HEK293 (cell line): ENCODE measurements at regions not wholly inside any gene's neighbourhood (a gene's known extent, or its start where the extent isn't known, plus 50 kb on each side); places are given as distances from the start of the nearest gene placed in this dataset.
A peak's percentile ranks its signal among the peaks of the same experiment; 100 is the strongest.

Source experiments
- CTCF ChIA-PET: fragments of 350-600 bp; formaldehyde crosslinking; extraction: SDS; loops from one replicate; lab custom pipeline; 2021; ENCODE audit warnings: antibody characterized with exemption; lab: Yijun Ruan, JAX
- POLR2A ChIA-PET: fragments of 300-600 bp; formaldehyde crosslinking; extraction: SDS; loops from one replicate; lab custom pipeline; 2020; ENCODE audit warnings: antibody characterized with exemption, inconsistent platforms; lab: Yijun Ruan, JAX
- H3K27ac ChIP-seq: fragments of 200-500 bp; sonication (Bioruptor generic); 2 replicates; pipeline ENCODE4 v1.5.1; 2014; ENCODE audit warnings: low read depth, low read length, control low read depth, inconsistent platforms; ENCODE audit errors: extremely low read depth
- H3K36me3 ChIP-seq, 2 experiments: fragments of 200-500 bp in 1 of 2; sonication (Bioruptor generic) in 1 of 2; 1 replicate in 1 of 2; 2 replicates in 1 of 2; pipeline ENCODE4 v1.5.1; 2014 to 2017; ENCODE audit warnings: inconsistent platforms in 2 of 2, low read length in 2 of 2; ENCODE audit not compliant: control insufficient read depth in 2 of 2, insufficient read depth in 1 of 2
- H3K4me1 ChIP-seq: fragments of 200-500 bp; sonication (Bioruptor generic); 2 replicates; pipeline ENCODE4 v1.5.1; 2014; ENCODE audit warnings: mild to moderate bottlenecking, low read length, inconsistent platforms; ENCODE audit not compliant: control insufficient read depth, insufficient read depth
- H3K4me3 ChIP-seq: 2 replicates; pipeline ENCODE4 v1.5.1; 2011; ENCODE audit warnings: low read depth, mild to moderate bottlenecking, control low read depth, low read length, moderate library complexity
- H3K9me3 ChIP-seq: fragments of 200-500 bp; sonication (Bioruptor generic); 2 replicates; pipeline ENCODE4 v1.5.1; 2014; ENCODE audit warnings: low read depth, low read length, inconsistent platforms; ENCODE audit not compliant: control insufficient read depth, insufficient read depth
- EGR2 ChIP-seq: fragments of 450-650 bp; formaldehyde crosslinking; IDR thresholded peaks from 2 replicates; pipeline ENCODE4 v1.5.1; 2016; ENCODE audit warnings: low read depth, missing biosample characterization, missing genetic modification characterization
- KLF8 ChIP-seq: fragments of 450-650 bp; formaldehyde crosslinking; IDR thresholded peaks from 2 replicates; pipeline ENCODE4 v1.5.1; 2016; ENCODE audit warnings: missing biosample characterization, missing genetic modification characterization
- PRDM1 ChIP-seq: fragments of 450-650 bp; formaldehyde crosslinking; IDR thresholded peaks from 2 replicates; pipeline ENCODE4; 2016; ENCODE audit warnings: missing biosample characterization, missing genetic modification characterization
- SCRT2 ChIP-seq: fragments of 450-650 bp; formaldehyde crosslinking; IDR thresholded peaks from 2 replicates; pipeline ENCODE4 v1.5.1; 2016; ENCODE audit warnings: missing biosample characterization, missing genetic modification characterization
- ZBTB26 ChIP-seq: fragments of 450-650 bp; formaldehyde crosslinking; optimal IDR thresholded peaks from 2 replicates; pipeline ENCODE3; 2016; ENCODE audit warnings: missing biosample characterization, mild to moderate bottlenecking, missing genetic modification characterization
- ZFP3 ChIP-seq: fragments of 450-650 bp; formaldehyde crosslinking; IDR thresholded peaks from 2 replicates; pipeline ENCODE4 v1.5.1; 2016; ENCODE audit warnings: low read depth, missing biosample characterization, missing genetic modification characterization
- ZFP41 ChIP-seq: fragments of 450-650 bp; formaldehyde crosslinking; IDR thresholded peaks from 2 replicates; pipeline ENCODE4 v1.5.1; 2016; ENCODE audit warnings: missing biosample characterization, missing genetic modification characterization, borderline replicate concordance
- ZNF132 ChIP-seq: fragments of 450-650 bp; formaldehyde crosslinking; IDR thresholded peaks from 2 replicates; pipeline ENCODE4 v1.5.1; 2017; ENCODE audit warnings: missing biosample characterization, missing genetic modification characterization, borderline replicate concordance
- ZNF416 ChIP-seq: fragments of 450-650 bp; formaldehyde crosslinking; IDR thresholded peaks from 2 replicates; pipeline ENCODE4 v1.5.1; 2016; ENCODE audit warnings: missing biosample characterization, missing genetic modification characterization
- ZNF518A ChIP-seq: fragments of 450-650 bp; formaldehyde crosslinking; conservative IDR thresholded peaks from 2 replicates; pipeline ENCODE4 v1.5.1; 2016; ENCODE audit warnings: low read depth, missing biosample characterization, missing genetic modification characterization
- ZNF544 ChIP-seq: fragments of 450-650 bp; formaldehyde crosslinking; IDR thresholded peaks from 2 replicates; pipeline ENCODE4 v1.5.0; 2017; ENCODE audit warnings: missing biosample characterization, missing genetic modification characterization
- ZNF639 ChIP-seq: fragments of 450-650 bp; formaldehyde crosslinking; IDR thresholded peaks from 2 replicates; pipeline ENCODE4 v1.5.1; 2016; ENCODE audit warnings: missing biosample characterization, missing genetic modification characterization
- ZNF654 ChIP-seq: fragments of 450-650 bp; formaldehyde crosslinking; IDR thresholded peaks from 2 replicates; pipeline ENCODE4 v1.5.1; 2016; ENCODE audit warnings: low read depth, missing biosample characterization, missing genetic modification characterization
- ZNF707 ChIP-seq: fragments of 450-650 bp; formaldehyde crosslinking; IDR thresholded peaks from 2 replicates; pipeline ENCODE4 v1.5.1; 2016; ENCODE audit warnings: missing biosample characterization, missing genetic modification characterization
- TF ChIP-seq, protein P1 (sequence below): fragments of 450-650 bp; formaldehyde crosslinking; IDR thresholded peaks from 2 replicates; pipeline ENCODE4 v1.5.1; 2016; ENCODE audit warnings: missing biosample characterization, missing genetic modification characterization

DNA sequence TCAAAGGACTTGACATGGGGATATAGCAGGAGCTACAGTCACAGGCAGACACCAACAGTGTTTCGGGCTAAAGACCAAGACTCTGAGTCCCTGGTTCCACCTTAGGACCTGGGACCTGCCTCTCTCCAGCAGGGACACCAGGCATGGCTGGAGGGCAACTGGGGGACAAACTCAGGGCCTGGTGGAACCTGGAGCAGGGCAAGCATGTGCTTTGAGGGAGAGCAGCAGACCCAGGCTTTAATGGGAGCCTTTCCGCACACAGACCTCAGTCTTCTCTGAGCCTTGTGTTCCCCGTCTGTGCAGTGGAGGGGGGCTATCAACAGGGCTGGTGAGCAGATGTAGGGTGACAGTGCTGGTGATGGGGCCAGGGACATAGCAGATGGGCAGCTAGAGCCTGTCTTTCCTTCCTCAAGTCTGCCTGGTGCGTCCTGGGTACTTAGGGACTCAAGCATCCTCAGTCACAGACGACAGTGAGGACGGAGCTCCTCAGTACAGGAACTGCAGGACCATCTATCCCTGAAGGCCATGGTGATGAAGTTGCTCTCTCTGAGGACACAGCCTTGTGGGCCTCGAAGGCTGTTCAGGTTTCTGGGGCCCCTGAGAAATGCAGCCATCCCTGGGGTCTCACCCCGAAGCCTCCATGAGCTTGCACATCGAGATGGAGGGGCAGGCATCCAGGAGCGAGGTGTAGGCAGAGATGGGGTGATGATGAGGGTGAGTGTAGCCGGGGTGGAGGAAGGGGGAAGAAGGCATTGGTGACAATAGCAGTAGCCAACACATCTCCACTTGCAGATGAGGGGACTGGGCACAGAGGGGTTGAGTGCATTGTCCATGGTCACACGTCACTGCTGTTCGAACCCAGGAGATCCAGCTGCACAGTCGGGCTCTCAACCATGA lies 593.4 kb downstream of the PTPRU start:
- CTCF ChIA-PET = interaction anchor here (1.4 kb wide), 1 partner anchor 37 kb away, joined by 3 read pairs; no protein-coding TSS in a partner anchor
- POLR2A ChIA-PET = no interaction called here

DNA sequence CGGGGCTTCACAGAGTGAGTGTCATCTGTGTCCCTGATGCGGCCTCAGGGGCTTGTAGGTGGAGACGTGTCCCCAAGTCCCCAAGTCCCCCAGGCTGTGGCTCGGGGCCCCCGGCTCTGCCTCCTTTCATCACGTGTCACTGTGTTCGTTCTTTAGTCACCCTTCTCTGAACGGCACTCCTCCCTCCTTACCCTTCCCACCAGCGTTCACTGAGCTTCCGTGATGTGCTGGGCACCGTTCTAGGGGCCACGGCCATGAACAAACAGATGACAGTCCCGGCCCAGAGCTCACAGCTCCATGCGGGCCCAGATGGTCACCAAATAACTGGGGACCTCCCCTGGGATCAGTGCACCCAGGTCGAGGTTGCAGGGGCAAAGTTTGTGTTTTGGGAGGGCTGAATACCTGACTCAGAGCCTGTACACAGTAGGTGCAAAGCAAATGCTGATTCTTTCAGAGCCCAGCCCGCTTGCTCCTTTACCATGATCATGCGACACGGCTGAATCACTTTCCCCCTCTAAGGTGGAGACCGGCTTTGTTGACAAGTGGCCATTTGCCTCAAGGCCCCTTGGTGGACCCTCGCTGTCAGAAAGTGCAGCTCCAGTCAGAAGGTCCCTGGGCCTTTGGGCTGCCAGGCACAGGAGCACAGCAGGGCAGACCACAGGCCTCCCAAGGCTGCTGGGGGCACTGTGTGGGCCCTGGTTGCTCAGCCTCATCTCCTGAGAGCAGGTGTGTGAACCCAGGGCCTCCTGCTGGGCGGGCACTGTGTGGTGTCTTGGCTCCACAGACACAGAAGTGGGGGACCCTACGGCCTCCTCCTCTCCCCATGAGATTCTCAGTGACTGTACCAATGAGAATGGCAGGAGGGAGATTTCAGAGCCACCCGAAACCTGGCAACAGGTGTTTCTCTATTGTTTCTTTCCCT lies 592.5 kb downstream of the PTPRU start:
- CTCF ChIA-PET = interaction anchor here (1.4 kb wide), 1 partner anchor 36 kb away, joined by 3 read pairs; no protein-coding TSS in a partner anchor
- Histone ChIP-seq H3K9me3 (no peaks in the 10 kb centered on the region), H3K27ac (no peak overlapping the region), H3K36me3 (no peaks in the 10 kb centered on the region), H3K4me1 (no peaks in the 10 kb centered on the region), H3K4me3 (no peak overlapping the region)
- TF ChIP-seq ZNF654 = no peak
- no peak for TF ChIP-seq ZBTB26 (tag by site-specific recombination)
- no peak for TF ChIP-seq ZFP41 (tag by site-specific recombination)
- TF ChIP-seq SCRT2 (tag by site-specific recombination) = peak; percentile 82; the same call in 1 of the 2 replicates
- no peak for TF ChIP-seq ZNF639 (tag by site-specific recombination)
- POLR2A ChIA-PET = no interaction called here

More for the DNA sequence above, 593.4 kb downstream of the PTPRU start:
- Histone ChIP-seq H3K9me3 (no peaks in the 10 kb centered on the region), H3K36me3 (no peaks in the 10 kb centered on the region), H3K4me3 (no peak overlapping the region), H3K27ac (no peak overlapping the region), H3K4me1 (no peaks in the 10 kb centered on the region)
- TF ChIP-seq ZNF544 (tag by site-specific recombination) (no peak), EGR2 (tag by site-specific recombination) (no peak)

DNA sequence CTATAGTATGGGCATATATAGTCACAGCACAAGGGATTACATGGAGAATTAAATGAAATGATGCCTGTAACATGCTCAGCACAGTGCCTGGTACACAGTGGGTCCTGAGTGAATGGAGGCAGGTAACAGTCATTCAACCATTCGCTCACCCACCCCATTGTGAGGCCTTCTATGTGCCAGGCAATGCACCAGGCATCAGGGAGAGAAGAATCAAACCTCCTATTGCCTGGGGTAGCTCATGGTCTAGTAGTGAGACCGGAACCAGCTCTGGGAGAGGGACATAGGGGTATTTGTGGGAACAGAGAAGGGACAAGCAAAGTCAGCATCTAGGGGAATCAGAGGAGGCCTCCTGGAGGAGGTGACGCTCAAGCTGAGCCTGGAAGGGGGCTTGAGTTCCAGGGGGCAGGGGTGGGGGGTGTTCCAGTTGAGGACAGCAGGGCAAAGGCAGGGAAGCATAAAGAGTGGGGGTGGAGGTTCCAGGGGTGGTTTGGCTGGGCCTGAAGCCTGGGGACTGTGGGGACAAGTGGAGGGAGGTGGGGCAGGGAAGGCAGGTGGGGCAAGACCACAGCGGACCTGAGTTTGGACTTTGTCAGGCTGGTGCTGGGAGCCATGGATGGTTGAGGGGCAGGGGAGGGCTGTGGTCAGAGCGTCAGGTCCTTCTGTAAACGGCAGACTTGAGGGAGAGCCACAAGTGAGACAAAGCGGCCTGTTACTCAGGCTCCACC lies 591.6 kb downstream of the PTPRU start:
- H3K4me1 ChIP-seq = no peaks in the 10 kb centered on the region
- ChIA-PET POLR2A (interaction anchor here (0.7 kb wide), 1 partner anchor 22 kb away, joined by 3 read pairs; no protein-coding TSS in a partner anchor), CTCF (no interaction called here)
- TF ChIP-seq KLF8 (tag by site-specific recombination) (no peak), ZFP3 (no peak), ZNF707 (tag by site-specific recombination) (no peak), ZNF132 (tag by site-specific recombination) (no peak), ZNF416 (tag by site-specific recombination) (no peak), PRDM1 (tag by site-specific recombination) (no peak), ZNF518A (tag by site-specific recombination) (no peak)
- TF ChIP-seq, protein P1, sequence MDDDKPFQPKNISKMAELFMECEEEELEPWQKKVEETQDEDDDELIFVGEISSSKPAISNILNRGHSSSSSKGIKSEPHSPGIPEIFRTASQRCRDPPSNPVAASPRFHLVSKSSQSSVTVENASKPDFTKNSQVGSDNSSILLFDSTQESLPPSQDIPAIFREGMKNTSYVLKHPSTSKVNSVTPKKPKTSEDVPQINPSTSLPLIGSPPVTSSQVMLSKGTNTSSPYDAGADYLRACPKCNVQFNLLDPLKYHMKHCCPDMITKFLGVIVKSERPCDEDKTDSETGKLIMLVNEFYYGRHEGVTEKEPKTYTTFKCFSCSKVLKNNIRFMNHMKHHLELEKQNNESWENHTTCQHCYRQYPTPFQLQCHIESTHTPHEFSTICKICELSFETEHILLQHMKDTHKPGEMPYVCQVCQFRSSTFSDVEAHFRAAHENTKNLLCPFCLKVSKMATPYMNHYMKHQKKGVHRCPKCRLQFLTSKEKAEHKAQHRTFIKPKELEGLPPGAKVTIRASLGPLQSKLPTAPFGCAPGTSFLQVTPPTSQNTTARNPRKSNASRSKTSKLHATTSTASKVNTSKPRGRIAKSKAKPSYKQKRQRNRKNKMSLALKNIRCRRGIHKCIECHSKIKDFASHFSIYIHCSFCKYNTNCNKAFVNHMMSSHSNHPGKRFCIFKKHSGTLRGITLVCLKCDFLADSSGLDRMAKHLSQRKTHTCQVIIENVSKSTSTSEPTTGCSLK (tag by site-specific recombination) = no peak
- no peaks in the 10 kb centered on the region for H3K36me3 ChIP-seq
- no peak overlapping the region for H3K4me3 ChIP-seq
- no peak overlapping the region for H3K27ac ChIP-seq
- no peaks in the 10 kb centered on the region for H3K9me3 ChIP-seq
